Muscle layer of colon (tissue), 2 donors: ENCODE measurements at regions not wholly inside any gene's neighbourhood (a gene's known extent, or its start where the extent isn't known, plus 50 kb on each side); places are given as distances from the start of the nearest gene placed in this dataset.

Source experiments
- H3K27ac ChIP-seq: one replicate; pipeline ENCODE4 v1.7.0; 2013; ENCODE audit warnings: low read depth, mild to moderate bottlenecking, low read length, moderate library complexity
- H3K27me3 ChIP-seq, 2 donors: one replicate each; pipeline ENCODE4 v1.7.0; 2013; ENCODE audit warnings: low read length in 2 of 2, mild to moderate bottlenecking in 2 of 2; ENCODE audit not compliant: insufficient read depth in 2 of 2, control insufficient read depth in 1 of 2
- H3K36me3 ChIP-seq: one replicate; pipeline ENCODE4 v1.7.0; 2013; ENCODE audit warnings: mild to moderate bottlenecking, low read length; ENCODE audit not compliant: insufficient read depth
- H3K4me1 ChIP-seq: one replicate; pipeline ENCODE4 v1.7.0; 2013; ENCODE audit warnings: mild to moderate bottlenecking, low read length; ENCODE audit not compliant: insufficient read depth
- H3K4me3 ChIP-seq, 2 donors: one replicate each; pipeline ENCODE4 v1.7.0; 2013; ENCODE audit warnings: low read length in 2 of 2, low read depth in 1 of 2, mild to moderate bottlenecking in 1 of 2, moderate library complexity in 1 of 2
- H3K9ac ChIP-seq: one replicate; pipeline ENCODE4 v1.7.0; 2013; ENCODE audit warnings: low read length
- H3K9me3 ChIP-seq: one replicate; pipeline ENCODE4 v1.7.0; 2013; ENCODE audit warnings: mild to moderate bottlenecking, low read length
- donor health status: abdominal sarcoma.
- donor health status: Adenocarcinoma of cecum.

GRCh38 chr18:7321831-7322230 lies 90.9 kb downstream of the LRRC30 start:
- H3K27me3 ChIP-seq = no peaks in the 10 kb centered on the region
- no peak overlapping the region for H3K4me3 ChIP-seq
- H3K9ac ChIP-seq = no peak overlapping the region
- H3K27ac ChIP-seq = no peak overlapping the region
- no peaks in the 10 kb centered on the region for H3K36me3 ChIP-seq
- H3K4me1 ChIP-seq = peaks cover 4% of the 10 kb centered on the region
- H3K9me3 ChIP-seq = no peaks in the 10 kb centered on the region

- Histone ChIP-seq H3K36me3 (no peaks in the 10 kb centered on the region), H3K4me3 (no peak overlapping the region), H3K27me3 (no peaks in the 10 kb centered on the region), H3K9ac (no peak overlapping the region), H3K9me3 (no peaks in the 10 kb centered on the region), H3K27ac (no peak overlapping the region), H3K4me1 (peaks cover 4% of the 10 kb centered on the region)
These were observed 92.1 kb downstream of the LRRC30 start for GRCh38 chr18:7322817-7323485.

DNA sequence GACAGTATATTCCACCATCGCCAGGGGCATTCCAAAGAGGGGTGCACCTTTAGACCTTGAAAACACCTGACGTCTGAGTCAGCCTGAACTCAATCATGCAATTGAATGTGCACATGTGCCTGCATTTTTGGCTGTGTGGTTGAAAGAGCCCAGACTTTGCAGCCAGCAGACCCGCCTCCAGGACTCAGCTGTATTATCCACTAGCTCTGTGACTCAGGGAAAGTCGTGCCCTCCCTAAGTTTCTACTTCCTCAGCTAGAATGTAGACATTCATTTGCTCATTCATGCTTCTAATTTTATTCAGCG lies 94.2 kb downstream of the LRRC30 start:
- Histone ChIP-seq H3K9me3 (no peaks in the 10 kb centered on the region), H3K36me3 (no peaks in the 10 kb centered on the region), H3K4me1 (peaks cover 4% of the 10 kb centered on the region), H3K27ac (no peak overlapping the region), H3K9ac (no peak overlapping the region), H3K27me3 (no peaks in the 10 kb centered on the region), H3K4me3 (no peak overlapping the region)

DNA sequence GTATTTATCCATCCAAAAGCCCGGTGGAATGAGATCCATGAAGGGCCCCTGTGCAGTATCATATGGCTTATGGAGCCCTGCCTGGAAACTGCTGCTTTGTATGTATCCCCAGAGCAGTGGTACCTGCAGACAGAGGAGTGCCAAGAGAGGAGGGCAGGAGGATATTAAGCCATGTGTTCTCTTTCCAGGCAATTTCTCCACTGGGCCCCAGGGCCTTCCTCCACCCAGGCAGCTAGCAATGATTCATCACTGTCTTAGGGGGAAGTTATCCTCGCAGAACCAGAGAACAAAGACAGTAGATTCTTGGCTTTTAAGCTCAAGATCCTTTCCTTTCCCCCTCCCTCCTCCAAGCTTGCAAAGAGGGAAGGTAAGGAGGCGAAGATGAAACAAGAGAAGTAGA lies 98.1 kb downstream of the LRRC30 start:
- H3K9ac ChIP-seq = no peak overlapping the region
- no peaks in the 10 kb centered on the region for H3K36me3 ChIP-seq
- H3K9me3 ChIP-seq = no peaks in the 10 kb centered on the region
- H3K4me1 ChIP-seq = no peaks in the 10 kb centered on the region
- H3K27ac ChIP-seq = no peak overlapping the region
- H3K27me3 ChIP-seq = no peaks in the 10 kb centered on the region
- H3K4me3 ChIP-seq = no peak overlapping the region

DNA sequence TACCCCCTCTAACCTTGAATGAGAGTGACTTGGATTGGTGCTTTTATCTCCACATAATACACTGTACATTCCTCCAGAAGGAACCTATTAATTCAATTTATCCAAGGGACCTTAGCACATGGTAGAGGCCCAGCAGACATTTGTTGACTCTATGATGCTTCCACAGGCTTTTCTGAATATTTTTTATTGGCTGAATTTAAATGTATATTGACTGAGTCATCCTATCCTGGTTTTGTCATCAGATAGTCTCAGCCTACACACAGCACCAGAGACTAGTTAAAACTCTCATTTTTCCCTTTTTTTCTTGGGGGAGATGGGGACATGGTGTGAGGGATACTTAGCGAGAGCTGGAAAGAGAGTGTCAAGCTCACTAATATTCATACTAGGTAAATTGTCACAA lies 101.6 kb downstream of the LRRC30 start:
- no peak overlapping the region for H3K4me3 ChIP-seq
- no peaks in the 10 kb centered on the region for H3K9me3 ChIP-seq
- H3K27me3 ChIP-seq = no peaks in the 10 kb centered on the region
- no peaks in the 10 kb centered on the region for H3K36me3 ChIP-seq
- no peak overlapping the region for H3K9ac ChIP-seq
- H3K4me1 ChIP-seq = no peaks in the 10 kb centered on the region
- H3K27ac ChIP-seq = no peak overlapping the region

GRCh38 chr18:7333025-7333562 lies 102.2 kb downstream of the LRRC30 start:
- Histone ChIP-seq H3K9me3 (no peaks in the 10 kb centered on the region), H3K36me3 (no peaks in the 10 kb centered on the region), H3K27ac (no peak overlapping the region), H3K27me3 (no peaks in the 10 kb centered on the region), H3K9ac (no peak overlapping the region), H3K4me1 (no peaks in the 10 kb centered on the region), H3K4me3 (no peak overlapping the region)

GRCh38 chr18:7334973-7335568 lies 104.2 kb downstream of the LRRC30 start:
- Histone ChIP-seq H3K9ac (no peak overlapping the region), H3K4me3 (no peak overlapping the region), H3K4me1 (no peaks in the 10 kb centered on the region), H3K27me3 (no peaks in the 10 kb centered on the region), H3K36me3 (no peaks in the 10 kb centered on the region), H3K9me3 (no peaks in the 10 kb centered on the region), H3K27ac (no peak overlapping the region)

- no peaks in the 10 kb centered on the region for H3K9me3 ChIP-seq
- no peak overlapping the region for H3K4me3 ChIP-seq
- H3K36me3 ChIP-seq = no peaks in the 10 kb centered on the region
- no peaks in the 10 kb centered on the region for H3K27me3 ChIP-seq
- no peaks in the 10 kb centered on the region for H3K4me1 ChIP-seq
- no peak overlapping the region for H3K27ac ChIP-seq
- no peak overlapping the region for H3K9ac ChIP-seq
These were observed 105.7 kb downstream of the LRRC30 start for GRCh38 chr18:7336623-7337022.

DNA sequence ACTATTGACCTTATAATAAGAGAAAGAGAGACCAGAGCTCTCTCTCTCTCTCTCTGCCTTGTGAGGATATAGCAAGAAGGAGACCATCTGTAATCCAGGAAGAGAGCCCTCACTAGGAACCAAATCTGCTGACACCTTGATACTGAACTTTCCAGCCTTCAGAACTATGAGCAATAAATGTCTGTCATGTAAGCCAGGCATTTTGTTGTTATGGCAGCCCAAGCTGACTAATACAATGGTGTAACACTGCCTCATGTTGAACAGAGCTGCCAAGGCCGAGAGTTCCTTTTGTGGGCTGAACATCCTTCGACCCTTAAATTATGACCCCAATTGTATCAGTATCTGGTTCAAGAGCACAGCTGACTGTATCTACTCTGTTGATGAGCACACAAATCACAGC lies 108.0 kb downstream of the LRRC30 start:
- Histone ChIP-seq H3K27me3 (no peaks in the 10 kb centered on the region), H3K36me3 (no peaks in the 10 kb centered on the region), H3K4me3 (no peak overlapping the region), H3K27ac (no peak overlapping the region), H3K4me1 (no peaks in the 10 kb centered on the region), H3K9me3 (no peaks in the 10 kb centered on the region), H3K9ac (no peak overlapping the region)

GRCh38 chr18:7341581-7342337 lies 110.9 kb downstream of the LRRC30 start:
- Histone ChIP-seq H3K27me3 (no peaks in the 10 kb centered on the region), H3K9me3 (no peaks in the 10 kb centered on the region), H3K9ac (no peak overlapping the region), H3K36me3 (no peaks in the 10 kb centered on the region), H3K4me3 (no peak overlapping the region), H3K27ac (no peak overlapping the region), H3K4me1 (no peaks in the 10 kb centered on the region)

- H3K27me3 ChIP-seq = no peaks in the 10 kb centered on the region
These were observed 118.4 kb downstream of the LRRC30 start for GRCh38 chr18:7349181-7349837.

More at GRCh38 chr18:7349181-7349837, 118.4 kb downstream of the LRRC30 start:
- H3K27ac ChIP-seq = no peak overlapping the region
- no peaks in the 10 kb centered on the region for H3K36me3 ChIP-seq
- no peak overlapping the region for H3K9ac ChIP-seq
- no peaks in the 10 kb centered on the region for H3K4me1 ChIP-seq
- H3K9me3 ChIP-seq = no peaks in the 10 kb centered on the region
- no peak overlapping the region for H3K4me3 ChIP-seq
